NCI-H2107 treated with DMSO at 0.1 percent for 48 hours (cell line): ENCODE measurements at regions not wholly inside any gene's neighbourhood (a gene's known extent, or its start where the extent isn't known, plus 50 kb on each side); places are given as distances from the start of the nearest gene placed in this dataset.

Experiments
- DNase-seq: peaks from one replicate; lab custom pipeline; 2025; ENCODE audit not compliant: unreplicated experiment; lab: John Stamatoyannopoulos, UW

GRCh38 chr5:167167191-167167795 lies 1124.2 kb upstream of the WWC1 start:
- no peak for DNase-seq

- no peak for DNase-seq
Observed at GRCh38 chr5:167168971-167169370, 1122.5 kb upstream of the WWC1 start.

GRCh38 chr5:167171056-167171455 lies 1120.4 kb upstream of the WWC1 start:
- no peak for DNase-seq

- DNase-seq: no peak
Observed at GRCh38 chr5:167177736-167178135, 1113.7 kb upstream of the WWC1 start.

GRCh38 chr5:167180906-167181305 lies 1110.5 kb upstream of the WWC1 start:
- DNase-seq: no peak

- DNase-seq: no peak
Observed at GRCh38 chr5:167205881-167206280, 1085.6 kb upstream of the WWC1 start.

- no peak for DNase-seq
Observed at GRCh38 chr5:167207081-167207480, 1084.4 kb upstream of the WWC1 start.

- DNase-seq: no peak
Observed at GRCh38 chr5:167208911-167209310, 1082.5 kb upstream of the WWC1 start.

- no peak for DNase-seq
Observed at GRCh38 chr5:167217097-167217743, 1074.2 kb upstream of the WWC1 start.

- no peak for DNase-seq
Observed at GRCh38 chr5:167219298-167219697, 1072.1 kb upstream of the WWC1 start.

GRCh38 chr5:167226386-167226785 lies 1065.1 kb upstream of the WWC1 start:
- DNase-seq: no peak

GRCh38 chr5:167228134-167228533 lies 1063.3 kb upstream of the WWC1 start:
- no peak for DNase-seq

- no peak for DNase-seq
Observed at GRCh38 chr5:167229751-167230150, 1061.7 kb upstream of the WWC1 start.

- DNase-seq: no peak
Observed at GRCh38 chr5:167230414-167230813, 1061.0 kb upstream of the WWC1 start.

GRCh38 chr5:167232675-167233311 lies 1058.7 kb upstream of the WWC1 start:
- DNase-seq: no peak

GRCh38 chr5:167233507-167234220 lies 1057.8 kb upstream of the WWC1 start:
- no peak for DNase-seq

GRCh38 chr5:167241436-167242067 lies 1049.9 kb upstream of the WWC1 start:
- DNase-seq: no peak

- DNase-seq: no peak
Observed at GRCh38 chr5:167242701-167243100, 1048.7 kb upstream of the WWC1 start.

- DNase-seq: no peak
Observed at GRCh38 chr5:167243463-167243862, 1048.0 kb upstream of the WWC1 start.

- DNase-seq: no peak
Observed at GRCh38 chr5:167244583-167244982, 1046.9 kb upstream of the WWC1 start.

GRCh38 chr5:167245868-167246267 lies 1045.6 kb upstream of the WWC1 start:
- DNase-seq: no peak
